H1 (cell line): ENCODE measurements at regions not wholly inside any gene's neighbourhood (a gene's known extent, or its start where the extent isn't known, plus 50 kb on each side); places are given as distances from the start of the nearest gene placed in this dataset.

ENCODE experiments used
- CTCF ChIA-PET: fragments of 300-600 bp; sonication (Branson Sonifier 250); formaldehyde crosslinking; loops from one replicate; lab custom pipeline; 2021; ENCODE audit not compliant: partially characterized antibody; lab: Charles Lee
- POLR2A ChIA-PET: fragments of 300-600 bp; sonication (Branson Sonifier 250); formaldehyde crosslinking; loops from one replicate; lab custom pipeline; 2021; ENCODE audit warnings: inconsistent platforms; ENCODE audit not compliant: partially characterized antibody; lab: Charles Lee
- DNase-seq, 2 experiments: peaks; one replicate each; pipeline versions ENCODE4 v3.0.0 to v3.0.0-alpha.2; 2010 to 2022; ENCODE audit warnings: low spot score in 2 of 2, low read depth in 1 of 2, mixed read lengths in 1 of 2
- FAIRE-seq: peaks from 2 replicates; lab custom pipeline; 2011; peaks lifted over from hg19 to GRCh38; lab: Jason Lieb, UNC
- H2AFZ ChIP-seq: 2 replicates; pipeline ENCODE4 v1.8.1; 2012; ENCODE audit warnings: low read length, inconsistent platforms
- H2AK5ac ChIP-seq: 2 replicates; pipeline ENCODE4 v1.6.1; 2013; ENCODE audit warnings: low read depth, low read length
- H2BK120ac ChIP-seq: replicated peaks from 2 replicates; pipeline ENCODE3; 2013; ENCODE audit warnings: low read depth, low read length, inconsistent platforms
- H2BK12ac ChIP-seq: 2 replicates; pipeline ENCODE4 v1.6.1; 2013; ENCODE audit warnings: low read depth, low read length
- H2BK15ac ChIP-seq: 2 replicates; pipeline ENCODE4 v1.6.1; 2013; ENCODE audit warnings: low read length
- H2BK20ac ChIP-seq: 2 replicates; pipeline ENCODE4 v1.6.1; 2013; ENCODE audit warnings: low read length
- H2BK5ac ChIP-seq: 2 replicates; pipeline ENCODE4 v1.6.1; 2013; ENCODE audit warnings: low read depth, low read length
- H3K14ac ChIP-seq: 2 replicates; pipeline ENCODE4 v1.6.1; 2013; ENCODE audit warnings: inconsistent platforms; ENCODE audit not compliant: insufficient read length
- H3K18ac ChIP-seq: 2 replicates; pipeline ENCODE4 v1.6.1; 2013; ENCODE audit warnings: low read length; ENCODE audit errors: extremely low read depth
- H3K23ac ChIP-seq: 2 replicates; pipeline ENCODE4 v1.6.1; 2013; ENCODE audit warnings: inconsistent platforms; ENCODE audit not compliant: insufficient read length
- H3K23me2 ChIP-seq: 2 replicates; pipeline ENCODE4 v1.6.1; 2013; ENCODE audit warnings: low read depth, low read length
- H3K27ac ChIP-seq: 2 replicates; pipeline ENCODE4 v1.6.1; 2011; ENCODE audit warnings: low read depth, low read length, inconsistent platforms
- H3K27me3 ChIP-seq, 4 experiments: replicated peaks in 1 of 4; 1 replicate in 1 of 4; 2 replicates in 3 of 4; pipeline versions ENCODE4 v1.6.1 to v1.8.1; 2011 to 2013; ENCODE audit warnings: low read length in 3 of 4, mild to moderate bottlenecking in 3 of 4, inconsistent platforms in 2 of 4, mixed read lengths in 2 of 4, moderate library complexity in 1 of 4; ENCODE audit not compliant: control insufficient read depth in 3 of 4, insufficient read depth in 3 of 4; ENCODE audit errors: extremely low read depth in 1 of 4
- H3K36me3 ChIP-seq, 4 experiments: 2 replicates each; pipeline versions ENCODE4 v1.6.1 to v1.8.1; 2011 to 2013; ENCODE audit warnings: mild to moderate bottlenecking in 4 of 4, low read length in 3 of 4, moderate library complexity in 2 of 4, control low read depth in 1 of 4, inconsistent platforms in 1 of 4; ENCODE audit not compliant: insufficient read depth in 4 of 4, control insufficient read depth in 2 of 4
- H3K4ac ChIP-seq: replicated peaks from 2 replicates; pipeline ENCODE3; 2013; ENCODE audit warnings: low read length, low read depth, mixed read lengths, inconsistent platforms; ENCODE audit not compliant: insufficient read length
- H3K4me1 ChIP-seq, 4 experiments: replicated peaks in 1 of 4; 1 replicate in 1 of 4; 2 replicates in 3 of 4; pipeline versions ENCODE4 v1.6.1 to v1.8.1; 2011 to 2013; ENCODE audit warnings: low read length in 3 of 4, inconsistent platforms in 2 of 4, mixed read lengths in 1 of 4; ENCODE audit not compliant: insufficient read depth in 4 of 4, control insufficient read depth in 3 of 4
- H3K4me2 ChIP-seq, 2 experiments: 2 replicates each; pipeline versions ENCODE4 v1.6.1 to v1.8.1; 2011 to 2013; ENCODE audit warnings: low read depth in 2 of 2, low read length in 2 of 2, control low read depth in 1 of 2, inconsistent platforms in 1 of 2, mild to moderate bottlenecking in 1 of 2; ENCODE audit not compliant: insufficient read depth in 1 of 2
- H3K4me3 ChIP-seq, 4 experiments: fragments of 200-600, 300-600 bp in 1 of 4; sonication (generic), shearing (Covaris generic), sonication (Bioruptor Twin) in 1 of 4; 2 replicates each; pipeline versions ENCODE4 v1.5.1 to v1.8.1; 2011 to 2016; ENCODE audit warnings: low read length in 4 of 4, low read depth in 3 of 4, control low read depth in 2 of 4, inconsistent platforms in 2 of 4, mild to moderate bottlenecking in 2 of 4, mixed read lengths in 1 of 4, moderate library complexity in 1 of 4; ENCODE audit not compliant: insufficient read depth in 2 of 4; ENCODE audit errors: extremely low read depth in 1 of 4
- H3K56ac ChIP-seq: replicated peaks from 2 replicates; pipeline ENCODE3; 2013; ENCODE audit warnings: low read depth, mild to moderate bottlenecking, mixed read lengths, low read length, inconsistent platforms; ENCODE audit not compliant: insufficient read length
- H3K79me1 ChIP-seq: 2 replicates; pipeline ENCODE4 v1.6.1; 2013; ENCODE audit warnings: low read depth, low read length, control low read depth
- H3K79me2 ChIP-seq, 2 experiments: 2 replicates each; pipeline versions ENCODE4 v1.6.1 to v1.8.1; 2012 to 2013; ENCODE audit warnings: low read length in 2 of 2, mild to moderate bottlenecking in 2 of 2, inconsistent platforms in 1 of 2; ENCODE audit not compliant: insufficient read depth in 2 of 2, control insufficient read depth in 1 of 2
- H3K9ac ChIP-seq, 4 experiments: replicated peaks in 1 of 4; 1 replicate in 1 of 4; 2 replicates in 3 of 4; pipeline versions ENCODE4 v1.6.1 to v1.8.1; 2011 to 2013; ENCODE audit warnings: low read depth in 3 of 4, low read length in 3 of 4, control low read depth in 2 of 4, mild to moderate bottlenecking in 2 of 4, moderate library complexity in 2 of 4, inconsistent platforms in 1 of 4; ENCODE audit errors: extremely low read depth in 1 of 4
- H3K9me3 ChIP-seq, 2 experiments: 2 replicates each; pipeline versions ENCODE4 v1.6.1 to v1.8.1; 2012 to 2013; ENCODE audit warnings: mild to moderate bottlenecking in 2 of 2, moderate library complexity in 2 of 2, control low read depth in 1 of 2, inconsistent platforms in 1 of 2, low read depth in 1 of 2, low read length in 1 of 2, mixed read lengths in 1 of 2; ENCODE audit not compliant: insufficient read depth in 2 of 2
- H4K20me1 ChIP-seq, 2 experiments: replicated peaks in 1 of 2; 2 replicates each; pipeline versions ENCODE3 to v1.8.1; 2011 to 2013; ENCODE audit warnings: inconsistent platforms in 2 of 2, low read length in 2 of 2, mild to moderate bottlenecking in 1 of 2; ENCODE audit not compliant: insufficient read depth in 2 of 2, control insufficient read depth in 1 of 2
- H4K5ac ChIP-seq: 2 replicates; pipeline ENCODE4 v1.6.1; 2013; ENCODE audit warnings: low read length, low read depth, mixed read lengths, inconsistent platforms; ENCODE audit not compliant: insufficient read length
- H4K8ac ChIP-seq: 2 replicates; pipeline ENCODE4 v1.8.0; 2013; ENCODE audit warnings: mild to moderate bottlenecking, moderate library complexity, low read length, inconsistent platforms; ENCODE audit not compliant: insufficient read depth; ENCODE audit errors: extremely low read depth
- H4K91ac ChIP-seq: replicated peaks from 2 replicates; pipeline ENCODE3; 2013; ENCODE audit warnings: low read length, mixed read lengths, inconsistent platforms; ENCODE audit not compliant: insufficient read length
- ATF3 ChIP-seq: IDR thresholded peaks from 2 replicates; pipeline ENCODE4 v1.6.1; 2011; ENCODE audit warnings: low read depth, mild to moderate bottlenecking, low read length; ENCODE audit not compliant: insufficient read depth
- CBX5 ChIP-seq: fragments of 300-800, 300-1000 bp; sonication (generic); IDR thresholded peaks from 2 replicates; pipeline ENCODE4 v1.7.1; 2016; ENCODE audit warnings: antibody characterized with exemption, low read length, low read depth
- EP300 ChIP-seq, 2 experiments: IDR thresholded peaks; 1 replicate in 1 of 2; 2 replicates in 1 of 2; pipeline ENCODE4 v1.6.1; 2011 to 2012; ENCODE audit warnings: low read depth in 2 of 2, low read length in 2 of 2, mild to moderate bottlenecking in 2 of 2, borderline replicate concordance in 1 of 2, inconsistent platforms in 1 of 2, moderate library complexity in 1 of 2
- FOSL1 ChIP-seq: IDR thresholded peaks from 2 replicates; pipeline ENCODE4 v1.6.1; 2011; ENCODE audit warnings: mild to moderate bottlenecking, low read depth, low read length, moderate library complexity; ENCODE audit not compliant: insufficient read depth
- POLR2AphosphoS5 ChIP-seq: IDR thresholded peaks from 2 replicates; pipeline ENCODE4 v1.6.1; 2011; ENCODE audit warnings: low read depth, low read length
- RFX5 ChIP-seq: IDR thresholded peaks from 2 replicates; pipeline ENCODE4 v1.6.1; 2011; ENCODE audit warnings: low read depth, low read length, improper control_type of control experiment, borderline replicate concordance
- RNF2 ChIP-seq: fragments of 200-900, 300-1000 bp; sonication (generic); IDR thresholded peaks from 2 replicates; pipeline ENCODE4 v1.7.1; 2016; ENCODE audit warnings: borderline replicate concordance, low read depth, mild to moderate bottlenecking, antibody characterized with exemption, low read length; ENCODE audit not compliant: poor library complexity, severe bottlenecking; ENCODE audit errors: missing control alignments
- RXRA ChIP-seq: IDR thresholded peaks from 2 replicates; pipeline ENCODE4 v1.6.1; 2011; ENCODE audit warnings: low read depth, mild to moderate bottlenecking, low read length, moderate library complexity; ENCODE audit not compliant: insufficient read depth
- SIN3A ChIP-seq, 2 experiments: IDR thresholded peaks in 1 of 2; conservative IDR thresholded peaks in 1 of 2; 2 replicates each; pipeline ENCODE4 v1.6.1; 2011 to 2012; ENCODE audit warnings: low read length in 2 of 2, improper control_type of control experiment in 1 of 2, low read depth in 1 of 2, mild to moderate bottlenecking in 1 of 2
- WGBS, 2 experiments: shearing (Covaris generic) in 1 of 2; methylation state at CpG; one replicate each; pipeline versions ENCODE4 v1.1.6 to v1.1.7; 2013 to 2015; ENCODE audit warnings: low lambda C conversion rate in 2 of 2, mixed read lengths in 2 of 2, inconsistent platforms in 1 of 2, low coverage in 1 of 2, missing lambda C conversion rate in 1 of 2; ENCODE audit not compliant: insufficient replicate concordance in 2 of 2, insufficient coverage in 1 of 2, insufficient read length in 1 of 2; ENCODE audit errors: extremely low coverage in 1 of 2, missing lambda C conversion rate in 1 of 2; 5-methylcytosine and 5-hydroxymethylcytosine counted together

GRCh38 chr5:51694826-51695225, 311.6 kb downstream of the ISL1 start:
- no peak overlapping the region for H2AK5ac ChIP-seq
- CTCF ChIA-PET = no interaction called here

More at GRCh38 chr5:51694826-51695225, 311.6 kb downstream of the ISL1 start:
- no peak for TF ChIP-seq RFX5
- TF ChIP-seq POLR2AphosphoS5 = no peak
- no peak for TF ChIP-seq RXRA
- TF ChIP-seq ATF3 = no peak
- TF ChIP-seq EP300 (IDR thresholded peaks at IDR 0.05; ENCODE audit: borderline replicate concordance in 1 of 2, low read depth in 2 of 2, low read length in 2 of 2) = no peak
- TF ChIP-seq SIN3A (conservative IDR thresholded peaks at IDR 0.05 in 1 of 2, IDR thresholded peaks at IDR 0.05 in 1 of 2; ENCODE audit: low read depth in 1 of 2, low read length in 2 of 2) = no peak
- TF ChIP-seq FOSL1 = no peak
- TF ChIP-seq RNF2 = no peak
- TF ChIP-seq CBX5 = no peak
- Histone ChIP-seq H3K9me3 (no peaks in the 10 kb centered on the region), H3K4me2 (no peak overlapping the region), H2BK12ac (no peak overlapping the region), H2AFZ (no peak overlapping the region), H3K4me1 (no peaks in the 10 kb centered on the region), H2BK20ac (no peak overlapping the region), H4K8ac (no peak overlapping the region), H2BK120ac (no peak overlapping the region), H3K56ac (no peak overlapping the region), H4K91ac (no peak overlapping the region), H2BK15ac (no peak overlapping the region), H3K27ac (no peak overlapping the region), H3K14ac (no peak overlapping the region), H4K20me1 (no peaks in the 10 kb centered on the region), H3K23ac (no peak overlapping the region), H3K18ac (no peak overlapping the region), H3K23me2 (no peaks in the 10 kb centered on the region), H3K4me3 (no peak overlapping the region), H3K9ac (no peak overlapping the region), H3K36me3 (no peaks in the 10 kb centered on the region), H4K5ac (no peak overlapping the region), H3K4ac (no peak overlapping the region), H3K79me1 (no peaks in the 10 kb centered on the region), H3K79me2 (no peaks in the 10 kb centered on the region), H3K27me3 (no peaks in the 10 kb centered on the region), H2BK5ac (no peak overlapping the region)
- DNase-seq = no peak
- WGBS, 2 experiments = 64% methylated on average over 2 of the region's 2 CpGs; no CpG with 5 or more reads in 1 of the 2 experiments
- no peak for FAIRE-seq
- POLR2A ChIA-PET = no interaction called here
